Neural crest cell (in vitro differentiated cells): ENCODE measurements at regions not wholly inside any gene's neighbourhood (a gene's known extent, or its start where the extent isn't known, plus 50 kb on each side); places are given as distances from the start of the nearest gene placed in this dataset.
"Not testable (repeated sequence)": the region's sequence is repeated elsewhere in the genome, so short reads cannot be mapped to it uniquely, and the experiment has no call there.

Experiments used
- DNase-seq: peaks from one replicate; pipeline ENCODE4 v3.0.0; 2021; ENCODE audit warnings: low read depth, mixed read lengths, low spot score
- H3K27ac Mint-ChIP-seq: one replicate; pipeline ENCODE4 v1.8.0; 2021; ENCODE audit warnings: mild to moderate bottlenecking, mixed read lengths; ENCODE audit not compliant: unreplicated experiment
- H3K27me3 Mint-ChIP-seq: 2 replicates; pipeline ENCODE4 v1.8.0; 2021; ENCODE audit warnings: low read depth, mild to moderate bottlenecking, mixed read lengths
- H3K36me3 Mint-ChIP-seq: 2 replicates; pipeline ENCODE4 v1.8.0; 2021; ENCODE audit warnings: low read depth, mild to moderate bottlenecking, mixed read lengths
- H3K4me1 Mint-ChIP-seq: 2 replicates; pipeline ENCODE4 v1.8.0; 2021; ENCODE audit warnings: mixed read lengths
- H3K4me3 Mint-ChIP-seq: one replicate; pipeline ENCODE4 v1.8.0; 2021; ENCODE audit warnings: mild to moderate bottlenecking, mixed read lengths
- H3K9me3 Mint-ChIP-seq: 2 replicates; pipeline ENCODE4 v1.8.0; 2021; ENCODE audit warnings: mixed read lengths
- TF ChIP-seq, protein P1 (sequence below): fragments of 200-600 bp; sonication (generic); conservative IDR thresholded peaks from 2 replicates; pipeline ENCODE4 v1.5.0; 2021; ENCODE audit warnings: antibody characterized with exemption, mild to moderate bottlenecking

DNA sequence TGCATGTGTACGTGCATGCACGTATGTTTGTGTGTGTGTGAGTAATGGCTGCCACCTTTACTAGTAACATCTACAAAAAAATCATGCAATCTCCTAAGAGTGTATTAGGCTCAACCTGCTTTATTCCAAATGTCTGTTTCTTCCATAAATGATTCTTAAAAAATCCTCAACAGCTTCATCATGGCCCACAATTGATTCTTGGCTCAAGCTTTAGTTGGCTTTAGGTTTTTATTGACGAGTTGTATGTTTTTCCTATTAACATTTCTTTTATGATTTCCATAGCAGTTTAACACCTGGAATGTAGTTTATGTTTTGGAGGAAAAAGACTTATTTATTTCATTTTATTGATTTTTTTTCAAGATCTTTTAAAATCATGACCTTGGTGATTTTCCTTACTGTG, 121.9 kb upstream of the RAB18 start:
- H3K27me3 Mint-ChIP-seq = peaks cover 4% of the 10 kb centered on the region
- H3K4me1 Mint-ChIP-seq = no peaks in the 10 kb centered on the region
- TF ChIP-seq, protein P1, sequence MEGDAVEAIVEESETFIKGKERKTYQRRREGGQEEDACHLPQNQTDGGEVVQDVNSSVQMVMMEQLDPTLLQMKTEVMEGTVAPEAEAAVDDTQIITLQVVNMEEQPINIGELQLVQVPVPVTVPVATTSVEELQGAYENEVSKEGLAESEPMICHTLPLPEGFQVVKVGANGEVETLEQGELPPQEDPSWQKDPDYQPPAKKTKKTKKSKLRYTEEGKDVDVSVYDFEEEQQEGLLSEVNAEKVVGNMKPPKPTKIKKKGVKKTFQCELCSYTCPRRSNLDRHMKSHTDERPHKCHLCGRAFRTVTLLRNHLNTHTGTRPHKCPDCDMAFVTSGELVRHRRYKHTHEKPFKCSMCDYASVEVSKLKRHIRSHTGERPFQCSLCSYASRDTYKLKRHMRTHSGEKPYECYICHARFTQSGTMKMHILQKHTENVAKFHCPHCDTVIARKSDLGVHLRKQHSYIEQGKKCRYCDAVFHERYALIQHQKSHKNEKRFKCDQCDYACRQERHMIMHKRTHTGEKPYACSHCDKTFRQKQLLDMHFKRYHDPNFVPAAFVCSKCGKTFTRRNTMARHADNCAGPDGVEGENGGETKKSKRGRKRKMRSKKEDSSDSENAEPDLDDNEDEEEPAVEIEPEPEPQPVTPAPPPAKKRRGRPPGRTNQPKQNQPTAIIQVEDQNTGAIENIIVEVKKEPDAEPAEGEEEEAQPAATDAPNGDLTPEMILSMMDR = no peak
- peaks cover 3% of the 10 kb centered on the region for H3K9me3 Mint-ChIP-seq
- DNase-seq = no peak
- H3K36me3 Mint-ChIP-seq = no peaks in the 10 kb centered on the region
- no peak overlapping the region for H3K27ac Mint-ChIP-seq
- no peak overlapping the region for H3K4me3 Mint-ChIP-seq

DNA sequence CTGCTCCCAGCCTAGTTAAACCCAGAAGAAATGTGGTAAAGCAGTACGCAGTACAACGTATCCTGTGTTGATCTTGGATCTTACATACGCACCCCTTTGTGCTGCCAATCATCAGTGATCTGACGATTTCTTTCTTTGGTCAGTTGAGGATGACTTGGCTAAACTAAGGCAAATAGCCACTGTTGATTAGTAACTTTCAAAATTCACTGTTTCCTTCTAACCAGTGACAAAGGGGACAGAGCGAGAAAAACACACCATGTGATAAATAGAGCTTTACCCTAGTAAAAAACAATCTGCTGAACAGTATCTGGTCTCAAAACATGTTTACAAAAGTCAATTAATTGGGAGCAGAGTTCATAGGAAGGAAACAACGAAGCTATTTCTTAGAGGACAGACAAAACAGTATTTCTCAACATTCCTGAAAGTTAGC, 123.2 kb upstream of the RAB18 start:
- no peak for DNase-seq

DNA sequence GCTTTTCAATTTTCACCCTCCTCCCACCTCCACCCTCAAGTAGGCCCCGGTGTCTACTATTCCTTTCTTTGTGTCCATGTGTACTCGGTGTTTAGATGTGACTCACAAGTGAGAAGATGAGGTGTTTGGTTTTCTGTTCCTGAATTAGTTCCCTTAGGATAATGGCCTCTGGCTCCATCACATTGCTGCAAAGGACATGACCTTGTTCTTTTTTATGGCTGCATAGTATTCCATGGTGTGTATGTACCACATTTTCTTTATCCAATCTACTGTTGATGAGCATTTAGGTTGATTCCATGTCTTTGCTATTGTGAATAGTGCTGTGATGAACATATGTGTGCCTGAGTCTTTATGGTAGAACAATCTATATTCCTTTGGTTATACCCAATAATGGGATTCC, 125.1 kb upstream of the RAB18 start:
- not testable (repeated sequence) for DNase-seq, H3K36me3 Mint-ChIP-seq, H3K4me1 Mint-ChIP-seq, H3K4me3 Mint-ChIP-seq, H3K27ac Mint-ChIP-seq, H3K27me3 Mint-ChIP-seq, H3K9me3 Mint-ChIP-seq

More for the DNA sequence above, 123.2 kb upstream of the RAB18 start:
- H3K36me3 Mint-ChIP-seq = no peaks in the 10 kb centered on the region
- H3K27me3 Mint-ChIP-seq = peaks cover 8% of the 10 kb centered on the region
- TF ChIP-seq, protein P1 = no peak
- peaks cover 3% of the 10 kb centered on the region for H3K9me3 Mint-ChIP-seq
- no peak overlapping the region for H3K27ac Mint-ChIP-seq
- H3K4me1 Mint-ChIP-seq = no peaks in the 10 kb centered on the region
- no peak overlapping the region for H3K4me3 Mint-ChIP-seq

DNA sequence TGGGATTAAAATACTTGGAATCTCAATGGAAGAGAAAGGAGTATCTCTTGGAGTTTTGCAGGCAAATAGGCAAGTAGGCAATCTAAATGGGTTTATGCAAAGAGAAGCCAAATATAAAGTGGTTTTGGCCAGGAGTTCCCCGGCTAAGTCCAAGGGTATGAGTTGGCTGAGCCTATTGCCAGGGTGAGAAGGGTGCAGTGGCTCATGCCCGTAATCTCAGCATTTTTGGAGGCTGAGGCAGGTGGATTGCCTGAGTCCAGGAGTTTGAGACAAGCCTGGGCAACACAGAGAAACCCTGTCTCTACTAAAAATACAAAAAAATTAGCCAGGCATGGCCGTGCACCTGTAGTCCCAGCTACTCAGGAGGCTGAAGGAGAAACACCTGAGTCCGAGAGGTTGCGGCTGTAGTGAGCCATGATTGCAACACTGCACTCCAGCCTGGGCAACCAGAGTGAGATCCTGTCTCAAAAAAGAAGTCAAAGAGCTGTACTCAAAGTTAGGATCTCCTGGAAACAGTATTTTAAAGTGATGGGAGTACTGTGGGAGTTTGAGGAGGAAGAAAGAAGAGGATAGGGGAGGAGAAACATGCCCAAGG, 130.4 kb upstream of the RAB18 start:
- H3K27ac Mint-ChIP-seq = no peak overlapping the region
- TF ChIP-seq, protein P1 = no peak
- no peak overlapping the region for H3K4me3 Mint-ChIP-seq
- H3K4me1 Mint-ChIP-seq = no peaks in the 10 kb centered on the region
- DNase-seq = no peak
- H3K36me3 Mint-ChIP-seq = no peaks in the 10 kb centered on the region
- no peaks in the 10 kb centered on the region for H3K9me3 Mint-ChIP-seq
- peaks cover 8% of the 10 kb centered on the region for H3K27me3 Mint-ChIP-seq

DNA sequence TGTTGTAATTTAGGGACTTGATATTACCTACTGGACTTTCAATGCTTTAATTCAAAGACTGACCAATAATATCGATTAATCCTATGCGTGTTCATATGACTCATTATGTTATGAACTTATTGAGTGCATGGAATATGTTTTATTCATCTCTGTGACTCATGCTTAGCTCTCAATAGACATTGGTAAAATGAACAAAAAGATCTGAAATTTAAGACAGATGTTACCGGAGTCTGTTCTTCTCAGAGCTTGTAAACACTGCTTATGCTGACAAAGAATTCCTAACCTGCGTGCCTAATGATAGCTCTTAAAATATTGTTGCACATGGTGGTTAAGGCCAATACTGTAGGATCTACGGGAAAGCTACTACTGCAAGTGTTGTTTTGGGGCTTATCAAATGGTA, 131.5 kb upstream of the ACBD5 start:
- H3K36me3 Mint-ChIP-seq = no peaks in the 10 kb centered on the region
- no peak overlapping the region for H3K4me3 Mint-ChIP-seq
- peaks cover 3% of the 10 kb centered on the region for H3K27me3 Mint-ChIP-seq
- DNase-seq = no peak
- H3K9me3 Mint-ChIP-seq = no peaks in the 10 kb centered on the region
- H3K4me1 Mint-ChIP-seq = no peaks in the 10 kb centered on the region
- H3K27ac Mint-ChIP-seq = no peak overlapping the region
- TF ChIP-seq, protein P1 = no peak

DNA sequence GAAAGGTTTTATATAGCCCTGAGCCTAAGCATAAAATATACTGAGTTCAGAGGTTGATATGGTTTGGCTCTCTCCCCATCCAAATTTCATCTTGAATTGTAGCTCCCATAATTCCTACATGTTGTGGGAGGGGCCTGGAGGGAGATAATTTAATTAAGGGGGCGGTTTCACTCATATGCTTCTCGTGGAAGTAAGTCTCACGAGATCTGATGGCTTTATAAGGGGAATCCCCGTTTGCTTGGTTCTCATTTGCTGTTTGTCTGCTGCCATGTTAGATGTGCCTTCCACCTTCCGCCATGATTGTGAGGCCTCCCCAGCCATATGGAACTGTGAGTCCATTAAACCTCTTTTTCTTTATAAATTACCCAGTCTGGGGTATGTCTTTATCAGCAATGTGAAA, 130.8 kb upstream of the ACBD5 start:
- not testable (repeated sequence) for H3K4me3 Mint-ChIP-seq, H3K36me3 Mint-ChIP-seq, H3K9me3 Mint-ChIP-seq, H3K4me1 Mint-ChIP-seq, H3K27ac Mint-ChIP-seq, H3K27me3 Mint-ChIP-seq, DNase-seq
